ENCODE measurements at regions not wholly inside any gene's neighbourhood (a gene's known extent, or its start where the extent isn't known, plus 50 kb on each side); places are given as distances from the start of the nearest gene placed in this dataset.

DNA sequence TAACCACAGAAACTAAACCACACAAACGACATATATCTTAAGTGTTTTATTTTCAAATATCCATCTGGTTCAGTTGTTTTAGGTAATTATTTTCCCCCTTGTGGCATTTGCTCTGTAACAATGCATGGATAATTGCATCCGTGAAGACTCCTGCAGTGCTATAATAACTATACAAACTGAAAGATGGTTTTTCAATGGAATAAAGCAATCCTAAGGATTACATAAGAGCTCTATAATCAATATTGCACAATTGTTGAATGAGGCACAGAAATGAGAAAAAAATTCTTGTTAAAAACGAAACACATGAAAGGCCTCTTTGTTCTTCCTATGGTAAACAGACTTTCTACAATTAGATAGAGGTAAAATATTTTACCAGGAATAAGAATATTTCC is 446.0 kb upstream of the EPHA3 start:
- TF ChIP-seq ZNF384 (IDR thresholded peaks at IDR 0.05) (no peak), BHLHE40 (IDR thresholded peaks at IDR 0.05; ENCODE audit: borderline replicate concordance) (no peak), FOXA1 (IDR thresholded peaks at IDR 0.05) (no peak), SP1 (IDR thresholded peaks at IDR 0.05) (no peak)
- TF ChIP-seq, protein P1, sequence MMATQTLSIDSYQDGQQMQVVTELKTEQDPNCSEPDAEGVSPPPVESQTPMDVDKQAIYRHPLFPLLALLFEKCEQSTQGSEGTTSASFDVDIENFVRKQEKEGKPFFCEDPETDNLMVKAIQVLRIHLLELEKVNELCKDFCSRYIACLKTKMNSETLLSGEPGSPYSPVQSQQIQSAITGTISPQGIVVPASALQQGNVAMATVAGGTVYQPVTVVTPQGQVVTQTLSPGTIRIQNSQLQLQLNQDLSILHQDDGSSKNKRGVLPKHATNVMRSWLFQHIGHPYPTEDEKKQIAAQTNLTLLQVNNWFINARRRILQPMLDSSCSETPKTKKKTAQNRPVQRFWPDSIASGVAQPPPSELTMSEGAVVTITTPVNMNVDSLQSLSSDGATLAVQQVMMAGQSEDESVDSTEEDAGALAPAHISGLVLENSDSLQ (IDR thresholded peaks at IDR 0.05) = no peak

Measured in HEK293T (cell line).